Parathyroid adenoma (tissue), 2 donors: ENCODE measurements at regions not wholly inside any gene's neighbourhood (a gene's known extent, or its start where the extent isn't known, plus 50 kb on each side); places are given as distances from the start of the nearest gene placed in this dataset.
"Not testable (repeated sequence)": the region's sequence is repeated elsewhere in the genome, so short reads cannot be mapped to it uniquely, and the experiment has no call there.

ENCODE experiments used
- H2AFZ ChIP-seq: fragments of 300-600 bp; sonication (generic); one replicate; pipeline ENCODE4 v1.7.0; 2017; ENCODE audit warnings: antibody characterized with exemption, mild to moderate bottlenecking
- H3K27ac ChIP-seq: fragments of 300-600 bp; sonication (generic); one replicate; pipeline ENCODE4 v1.7.0; 2017
- H3K27me3 ChIP-seq: fragments of 300-600 bp; sonication (generic); one replicate; pipeline ENCODE4 v1.7.0; 2017; ENCODE audit warnings: low read length; ENCODE audit not compliant: control insufficient read depth, insufficient read depth
- H3K36me3 ChIP-seq: fragments of 300-600 bp; sonication (generic); one replicate; pipeline ENCODE4 v1.7.0; 2017; ENCODE audit warnings: low read length; ENCODE audit not compliant: control insufficient read depth, insufficient read depth
- H3K4me1 ChIP-seq: fragments of 300-600 bp; sonication (generic); one replicate; pipeline ENCODE4 v1.7.0; 2017; ENCODE audit warnings: control low read depth
- H3K4me2 ChIP-seq: fragments of 300-600 bp; sonication (generic); one replicate; pipeline ENCODE4 v1.7.0; 2017; ENCODE audit warnings: low read length
- H3K4me3 ChIP-seq: fragments of 300-600 bp; sonication (generic); one replicate; pipeline ENCODE4 v1.7.0; 2017; ENCODE audit warnings: low read depth, low read length
- H3K79me2 ChIP-seq: fragments of 300-600 bp; sonication (generic); one replicate; pipeline ENCODE4 v1.7.0; 2017; ENCODE audit warnings: control low read depth
- H3K9ac ChIP-seq: fragments of 300-600 bp; sonication (generic); one replicate; pipeline ENCODE4 v1.7.0; 2017; ENCODE audit warnings: mild to moderate bottlenecking
- H3K9me3 ChIP-seq: fragments of 300-600 bp; sonication (generic); one replicate; pipeline ENCODE4 v1.7.0; 2017; ENCODE audit warnings: low read length; ENCODE audit not compliant: control insufficient read depth
- TF ChIP-seq, protein P1 (sequence below): fragments of 300-600 bp; sonication (generic); IDR thresholded peaks from one replicate; pipeline ENCODE4 v1.7.0; 2017; ENCODE audit warnings: antibody characterized with exemption, mild to moderate bottlenecking
- donor health status: primary hyperparathyroidism.

DNA sequence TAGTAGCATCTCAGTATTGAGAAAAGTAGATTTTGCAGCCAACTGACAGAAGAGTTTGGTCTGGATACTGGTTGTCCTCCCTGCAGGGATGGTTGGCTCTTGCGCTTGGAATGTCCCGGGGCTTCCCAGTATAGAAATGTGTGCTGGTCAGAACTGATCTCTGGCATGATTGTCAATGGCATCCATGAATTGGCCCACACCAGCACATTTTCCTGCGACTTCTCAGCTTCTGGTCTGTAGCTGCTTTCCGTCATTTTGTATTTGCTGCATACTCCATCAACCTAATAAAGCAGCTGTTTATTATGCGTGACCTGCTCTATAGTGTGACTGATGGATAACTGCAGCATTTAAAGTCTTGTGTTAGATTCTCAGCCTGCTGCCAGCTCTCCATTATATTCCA lies 203.7 kb downstream of the S1PR1 start:
- Histone ChIP-seq H3K79me2 (no peaks in the 10 kb centered on the region), H3K9me3 (no peaks in the 10 kb centered on the region), H3K4me1 (no peaks in the 10 kb centered on the region), H2AFZ (no peak overlapping the region), H3K27me3 (no peaks in the 10 kb centered on the region), H3K27ac (no peak overlapping the region), H3K36me3 (no peaks in the 10 kb centered on the region), H3K4me3 (no peak overlapping the region), H3K4me2 (no peak overlapping the region), H3K9ac (no peak overlapping the region)
- TF ChIP-seq, protein P1, sequence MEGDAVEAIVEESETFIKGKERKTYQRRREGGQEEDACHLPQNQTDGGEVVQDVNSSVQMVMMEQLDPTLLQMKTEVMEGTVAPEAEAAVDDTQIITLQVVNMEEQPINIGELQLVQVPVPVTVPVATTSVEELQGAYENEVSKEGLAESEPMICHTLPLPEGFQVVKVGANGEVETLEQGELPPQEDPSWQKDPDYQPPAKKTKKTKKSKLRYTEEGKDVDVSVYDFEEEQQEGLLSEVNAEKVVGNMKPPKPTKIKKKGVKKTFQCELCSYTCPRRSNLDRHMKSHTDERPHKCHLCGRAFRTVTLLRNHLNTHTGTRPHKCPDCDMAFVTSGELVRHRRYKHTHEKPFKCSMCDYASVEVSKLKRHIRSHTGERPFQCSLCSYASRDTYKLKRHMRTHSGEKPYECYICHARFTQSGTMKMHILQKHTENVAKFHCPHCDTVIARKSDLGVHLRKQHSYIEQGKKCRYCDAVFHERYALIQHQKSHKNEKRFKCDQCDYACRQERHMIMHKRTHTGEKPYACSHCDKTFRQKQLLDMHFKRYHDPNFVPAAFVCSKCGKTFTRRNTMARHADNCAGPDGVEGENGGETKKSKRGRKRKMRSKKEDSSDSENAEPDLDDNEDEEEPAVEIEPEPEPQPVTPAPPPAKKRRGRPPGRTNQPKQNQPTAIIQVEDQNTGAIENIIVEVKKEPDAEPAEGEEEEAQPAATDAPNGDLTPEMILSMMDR, result no peak

DNA sequence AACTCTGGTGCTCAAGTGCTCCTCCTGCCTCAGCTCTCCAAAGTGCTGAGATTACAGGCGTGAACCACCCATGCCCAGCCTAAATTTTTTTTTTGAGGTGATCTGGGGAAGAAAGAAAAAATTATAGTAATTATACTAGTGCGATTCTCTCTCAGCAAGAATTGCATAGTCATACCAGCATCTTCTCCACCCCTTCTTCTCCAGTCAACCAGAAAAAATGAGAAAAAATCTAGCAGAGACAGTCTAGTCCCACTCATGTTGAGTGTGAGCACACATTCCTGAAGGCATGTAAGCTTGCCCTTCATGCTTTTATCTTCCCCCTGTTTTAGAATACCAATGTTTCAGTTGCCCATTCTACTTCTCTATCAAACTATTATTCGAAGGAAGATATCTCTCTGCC lies 207.6 kb downstream of the S1PR1 start:
- Histone ChIP-seq H3K27ac (no peak overlapping the region), H3K9me3 (no peaks in the 10 kb centered on the region), H3K36me3 (no peaks in the 10 kb centered on the region), H3K4me3 (no peak overlapping the region), H3K4me1 (no peaks in the 10 kb centered on the region), H3K79me2 (no peaks in the 10 kb centered on the region), H3K4me2 (no peak overlapping the region), H2AFZ (no peak overlapping the region), H3K9ac (no peak overlapping the region), H3K27me3 (no peaks in the 10 kb centered on the region)
- TF ChIP-seq, protein P1, result no peak

DNA sequence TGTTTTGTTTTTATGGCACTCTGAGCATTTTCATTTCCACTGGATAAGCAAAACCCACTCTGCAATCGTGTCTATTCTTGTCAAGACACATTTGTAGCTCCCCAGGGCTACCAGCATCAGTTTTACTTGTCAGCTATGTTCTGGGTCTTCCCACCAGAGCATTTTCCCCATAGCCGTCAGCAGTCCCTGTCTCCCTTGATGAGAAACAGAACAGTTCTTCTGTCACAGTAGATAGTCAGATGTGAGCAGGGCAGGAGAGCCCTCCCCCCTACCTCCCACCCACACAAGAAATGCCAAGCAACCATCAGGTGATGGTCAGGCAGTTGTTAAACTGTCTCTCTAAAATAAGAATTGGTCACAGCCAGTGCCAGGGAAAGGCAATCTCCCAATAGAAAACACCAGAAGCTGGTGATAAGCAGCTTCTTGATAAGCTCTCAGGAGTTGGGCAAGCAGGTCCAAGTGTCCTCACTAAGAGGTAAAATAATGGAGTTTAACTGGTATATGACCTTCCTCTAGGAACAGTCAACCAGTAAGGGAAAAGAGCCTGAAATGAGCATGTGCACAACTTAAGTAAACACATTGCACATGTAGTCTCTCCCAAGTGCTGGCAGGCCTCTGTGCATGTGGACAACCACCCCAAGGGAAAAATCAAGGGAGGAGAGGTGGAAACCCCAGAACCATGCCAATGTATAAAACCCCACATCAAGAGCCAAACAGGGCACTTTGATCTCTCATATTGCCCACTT lies 208.2 kb downstream of the S1PR1 start:
- H3K9ac ChIP-seq, result no peak overlapping the region
- no peaks in the 10 kb centered on the region for H3K4me1 ChIP-seq
- H3K27me3 ChIP-seq, result no peaks in the 10 kb centered on the region
- H3K36me3 ChIP-seq, result no peaks in the 10 kb centered on the region
- H3K79me2 ChIP-seq, result no peaks in the 10 kb centered on the region
- no peak overlapping the region for H3K4me3 ChIP-seq
- TF ChIP-seq, protein P1, result no peak
- H3K27ac ChIP-seq, result no peak overlapping the region
- no peak overlapping the region for H2AFZ ChIP-seq
- H3K9me3 ChIP-seq, result no peaks in the 10 kb centered on the region
- no peak overlapping the region for H3K4me2 ChIP-seq

DNA sequence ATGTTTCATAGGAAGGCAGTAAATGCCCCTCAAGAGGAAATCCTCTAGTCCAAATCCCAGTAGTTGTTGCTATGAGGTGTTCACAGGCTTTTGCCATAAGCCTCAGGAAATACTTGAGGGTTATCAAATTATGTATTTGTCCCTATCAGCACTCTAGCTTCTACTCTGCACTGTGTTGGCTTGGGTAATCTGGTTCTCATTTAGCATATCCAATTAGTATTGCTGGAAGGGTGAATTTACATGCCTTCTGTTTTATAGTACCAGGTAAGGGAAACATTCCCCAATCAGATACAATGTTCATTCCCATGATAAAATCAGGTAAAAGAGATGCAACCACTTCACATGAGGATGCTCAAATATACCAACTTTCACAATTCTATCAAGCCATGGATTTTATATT lies 211.2 kb downstream of the S1PR1 start:
- Histone ChIP-seq H3K4me2 (no peak overlapping the region), H3K36me3 (no peaks in the 10 kb centered on the region), H3K4me1 (no peaks in the 10 kb centered on the region), H2AFZ (no peak overlapping the region), H3K27ac (no peak overlapping the region), H3K4me3 (no peak overlapping the region), H3K9ac (no peak overlapping the region), H3K79me2 (no peaks in the 10 kb centered on the region), H3K27me3 (no peaks in the 10 kb centered on the region), H3K9me3 (no peaks in the 10 kb centered on the region)
- TF ChIP-seq, protein P1, result no peak

DNA sequence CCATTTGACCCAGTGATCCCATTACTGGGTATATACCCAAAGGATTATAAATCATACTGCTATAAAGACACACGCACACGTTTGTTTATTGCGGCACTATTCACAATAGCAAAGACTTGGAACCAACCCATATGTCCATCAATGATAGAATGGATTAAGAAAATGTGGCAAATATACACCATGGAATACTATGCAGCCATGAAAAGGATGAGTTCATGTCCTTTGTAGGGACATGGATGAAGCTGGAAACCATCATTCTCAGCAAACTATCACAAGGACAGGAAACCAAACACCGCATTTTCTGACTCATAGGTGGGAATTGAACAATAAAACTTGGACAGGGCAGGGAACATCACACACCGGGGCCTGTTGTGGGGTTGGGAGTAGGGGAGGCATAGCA lies 213.9 kb downstream of the S1PR1 start:
- not testable (repeated sequence) for H2AFZ ChIP-seq, H3K9me3 ChIP-seq, H3K27ac ChIP-seq, H3K36me3 ChIP-seq, H3K9ac ChIP-seq, H3K4me3 ChIP-seq, H3K27me3 ChIP-seq, H3K79me2 ChIP-seq, H3K4me1 ChIP-seq, H3K4me2 ChIP-seq
